ENCODE measurements at regions not wholly inside any gene's neighbourhood (a gene's known extent, or its start where the extent isn't known, plus 50 kb on each side); places are given as distances from the start of the nearest gene placed in this dataset.
"Not testable (repeated sequence)": the region's sequence is repeated elsewhere in the genome, so short reads cannot be mapped to it uniquely, and the experiment has no call there.

DNA sequence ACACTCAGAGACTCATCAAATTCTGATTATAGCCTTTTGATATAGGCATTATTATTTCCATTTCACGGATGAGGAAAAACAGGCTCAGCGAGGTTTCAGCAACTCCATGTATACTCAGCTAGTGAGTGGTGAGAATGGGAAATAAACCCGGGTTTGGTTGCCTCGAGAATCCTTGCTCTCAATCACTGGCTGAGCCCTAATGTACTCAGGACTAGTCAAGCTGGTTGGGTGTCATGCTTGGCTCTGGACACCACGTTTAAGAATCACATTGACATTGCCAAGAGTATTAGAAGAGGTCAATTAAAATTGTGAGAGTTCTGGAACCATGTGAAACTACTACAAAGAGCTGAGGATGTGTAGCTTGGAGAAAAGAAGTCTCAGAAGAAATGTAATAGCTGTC is 444.5 kb downstream of the MFSD1 start:
- H3K4me3 ChIP-seq (ENCODE audit: low read length), result no peak overlapping the region
- no peaks in the 10 kb centered on the region for H3K27me3 ChIP-seq (ENCODE audit: insufficient read depth, low read length)
- H2AFZ ChIP-seq (ENCODE audit: low read depth, low read length), result no peak overlapping the region
- no peaks in the 10 kb centered on the region for H3K9me3 ChIP-seq (ENCODE audit: low read length)
- H3K4me1 ChIP-seq (ENCODE audit: insufficient read depth, low read length), result no peaks in the 10 kb centered on the region
- no peaks in the 10 kb centered on the region for H3K36me3 ChIP-seq (ENCODE audit: insufficient read depth, low read length)

GRCh38 chr3:159249472-159250174 is 447.8 kb downstream of the MFSD1 start:
- H3K27me3 ChIP-seq (ENCODE audit: insufficient read depth, low read length), result no peaks in the 10 kb centered on the region
- no peak overlapping the region for H3K4me3 ChIP-seq (ENCODE audit: low read length)
- no peaks in the 10 kb centered on the region for H3K36me3 ChIP-seq (ENCODE audit: insufficient read depth, low read length)
- H3K4me1 ChIP-seq (ENCODE audit: insufficient read depth, low read length), result no peaks in the 10 kb centered on the region
- H2AFZ ChIP-seq (ENCODE audit: low read depth, low read length), result no peak overlapping the region
- no peaks in the 10 kb centered on the region for H3K9me3 ChIP-seq (ENCODE audit: low read length)

GRCh38 chr3:159250961-159251360 is 449.1 kb downstream of the MFSD1 start:
- Histone ChIP-seq H2AFZ (ENCODE audit: low read depth, low read length) (no peak overlapping the region), H3K27me3 (ENCODE audit: insufficient read depth, low read length) (no peaks in the 10 kb centered on the region), H3K4me1 (ENCODE audit: insufficient read depth, low read length) (no peaks in the 10 kb centered on the region), H3K36me3 (ENCODE audit: insufficient read depth, low read length) (no peaks in the 10 kb centered on the region), H3K4me3 (ENCODE audit: low read length) (no peak overlapping the region), H3K9me3 (ENCODE audit: low read length) (no peaks in the 10 kb centered on the region)

- H3K27me3 ChIP-seq (ENCODE audit: insufficient read depth, low read length), result no peaks in the 10 kb centered on the region
- H3K9me3 ChIP-seq (ENCODE audit: low read length), result no peaks in the 10 kb centered on the region
- H3K4me1 ChIP-seq (ENCODE audit: insufficient read depth, low read length), result no peaks in the 10 kb centered on the region
- H3K36me3 ChIP-seq (ENCODE audit: insufficient read depth, low read length), result no peaks in the 10 kb centered on the region
- H3K4me3 ChIP-seq (ENCODE audit: low read length), result no peak overlapping the region
- H2AFZ ChIP-seq (ENCODE audit: low read depth, low read length), result no peak overlapping the region
These were observed 450.4 kb downstream of the MFSD1 start for GRCh38 chr3:159252274-159252673.

DNA sequence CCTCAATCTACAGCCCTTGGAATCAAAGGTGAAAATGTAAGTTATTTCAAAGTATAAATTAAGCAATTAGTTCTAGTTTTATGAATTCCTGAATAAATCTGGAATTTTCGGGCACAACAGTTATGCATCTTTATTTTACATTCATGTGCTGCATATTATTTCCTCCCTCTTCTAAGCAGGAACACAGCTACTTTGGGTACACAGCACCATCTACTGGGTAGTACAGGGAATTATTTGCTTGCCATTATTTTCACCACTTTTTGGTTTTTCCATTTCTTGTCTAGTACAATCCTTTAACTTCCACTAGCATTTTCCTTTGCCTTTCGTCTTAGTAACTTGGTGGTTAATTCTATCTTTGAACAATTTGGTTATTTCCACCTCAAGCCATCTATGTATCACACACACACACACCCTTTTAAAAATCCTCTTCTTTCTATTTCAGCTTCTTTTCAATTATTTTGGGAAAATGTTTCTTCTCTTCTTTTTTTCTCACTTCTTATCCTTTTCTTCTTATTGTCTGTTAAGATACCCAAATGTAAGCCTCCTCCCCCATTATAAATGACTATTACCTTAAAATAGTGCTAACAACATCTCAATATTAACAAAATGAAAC is 451.0 kb downstream of the MFSD1 start:
- no peak overlapping the region for H2AFZ ChIP-seq (ENCODE audit: low read depth, low read length)
- H3K9me3 ChIP-seq (ENCODE audit: low read length), result no peaks in the 10 kb centered on the region

GRCh38 chr3:159253860-159254259 is 452.0 kb downstream of the MFSD1 start:
- Histone ChIP-seq H3K4me3 (ENCODE audit: low read length) (no peak overlapping the region), H3K27me3 (ENCODE audit: insufficient read depth, low read length) (no peaks in the 10 kb centered on the region), H3K4me1 (ENCODE audit: insufficient read depth, low read length) (no peaks in the 10 kb centered on the region)

More for the DNA sequence above, 451.0 kb downstream of the MFSD1 start:
- Histone ChIP-seq H3K4me3 (ENCODE audit: low read length) (no peak overlapping the region), H3K36me3 (ENCODE audit: insufficient read depth, low read length) (no peaks in the 10 kb centered on the region), H3K4me1 (ENCODE audit: insufficient read depth, low read length) (no peaks in the 10 kb centered on the region), H3K27me3 (ENCODE audit: insufficient read depth, low read length) (no peaks in the 10 kb centered on the region)

DNA sequence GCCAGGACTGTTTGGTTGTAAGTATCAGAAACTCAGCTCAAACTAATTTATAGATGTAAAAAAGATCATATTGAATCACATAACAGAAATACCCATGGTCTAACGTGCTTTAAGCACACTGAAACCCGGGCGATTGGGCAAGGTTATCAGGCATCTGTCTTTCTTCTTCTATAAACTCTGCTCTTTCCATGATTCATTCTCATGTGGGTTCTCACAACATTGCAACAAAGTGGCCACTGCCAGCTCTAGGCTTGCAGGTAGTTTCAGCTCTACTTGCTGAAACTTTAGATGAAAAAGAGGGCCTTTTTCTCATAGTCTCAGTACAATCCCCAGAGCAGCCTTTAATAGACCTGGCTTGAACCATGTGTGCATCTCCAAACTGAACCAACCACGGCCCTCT is 456.1 kb downstream of the MFSD1 start:
- Histone ChIP-seq H2AFZ (ENCODE audit: low read depth, low read length) (no peak overlapping the region), H3K9me3 (ENCODE audit: low read length) (no peaks in the 10 kb centered on the region), H3K4me1 (ENCODE audit: insufficient read depth, low read length) (no peaks in the 10 kb centered on the region), H3K36me3 (ENCODE audit: insufficient read depth, low read length) (no peaks in the 10 kb centered on the region), H3K27me3 (ENCODE audit: insufficient read depth, low read length) (no peaks in the 10 kb centered on the region), H3K4me3 (ENCODE audit: low read length) (no peak overlapping the region)

More at GRCh38 chr3:159253860-159254259, 452.0 kb downstream of the MFSD1 start:
- Histone ChIP-seq H3K36me3 (ENCODE audit: insufficient read depth, low read length) (no peaks in the 10 kb centered on the region), H2AFZ (ENCODE audit: low read depth, low read length) (no peak overlapping the region), H3K9me3 (ENCODE audit: low read length) (no peaks in the 10 kb centered on the region)

GRCh38 chr3:159258934-159259333 is 457.1 kb downstream of the MFSD1 start:
- no peak overlapping the region for H2AFZ ChIP-seq (ENCODE audit: low read depth, low read length)
- H3K9me3 ChIP-seq (ENCODE audit: low read length), result no peaks in the 10 kb centered on the region
- no peak overlapping the region for H3K4me3 ChIP-seq (ENCODE audit: low read length)
- no peaks in the 10 kb centered on the region for H3K36me3 ChIP-seq (ENCODE audit: insufficient read depth, low read length)
- H3K27me3 ChIP-seq (ENCODE audit: insufficient read depth, low read length), result no peaks in the 10 kb centered on the region
- no peaks in the 10 kb centered on the region for H3K4me1 ChIP-seq (ENCODE audit: insufficient read depth, low read length)

DNA sequence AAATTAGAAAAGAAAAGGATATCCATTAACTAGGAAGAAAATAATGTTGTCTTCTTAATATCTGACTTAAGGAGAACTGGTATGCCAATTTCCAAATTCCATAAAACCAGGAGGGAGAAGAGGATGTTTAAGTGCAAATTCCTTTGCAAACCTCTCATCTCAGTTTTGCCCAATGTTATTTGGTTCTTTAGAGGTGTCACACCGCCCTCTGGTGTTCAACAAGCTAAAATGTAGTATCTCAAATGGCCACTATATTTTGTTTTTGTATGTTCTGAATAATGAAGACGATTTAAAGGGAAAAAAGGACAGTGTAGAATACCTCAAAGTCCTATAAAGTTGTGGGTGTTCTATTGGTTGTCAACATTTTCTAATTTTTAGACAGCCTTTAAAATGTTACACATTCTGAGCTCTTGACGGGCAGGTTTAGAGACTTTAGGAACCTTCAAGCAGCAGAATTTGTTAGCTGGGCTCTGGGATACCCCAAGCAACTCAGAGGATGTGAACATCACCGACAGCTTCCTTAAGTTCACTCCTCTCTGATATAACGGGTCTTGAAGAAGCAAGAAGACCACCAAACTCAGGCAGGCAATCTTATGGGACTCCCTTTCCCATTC is 458.3 kb downstream of the MFSD1 start:
- Histone ChIP-seq H3K36me3 (ENCODE audit: insufficient read depth, low read length) (no peaks in the 10 kb centered on the region), H3K9me3 (ENCODE audit: low read length) (no peaks in the 10 kb centered on the region), H3K4me3 (ENCODE audit: low read length) (no peak overlapping the region), H3K27me3 (ENCODE audit: insufficient read depth, low read length) (no peaks in the 10 kb centered on the region), H3K4me1 (ENCODE audit: insufficient read depth, low read length) (no peaks in the 10 kb centered on the region), H2AFZ (ENCODE audit: low read depth, low read length) (no peak overlapping the region)

DNA sequence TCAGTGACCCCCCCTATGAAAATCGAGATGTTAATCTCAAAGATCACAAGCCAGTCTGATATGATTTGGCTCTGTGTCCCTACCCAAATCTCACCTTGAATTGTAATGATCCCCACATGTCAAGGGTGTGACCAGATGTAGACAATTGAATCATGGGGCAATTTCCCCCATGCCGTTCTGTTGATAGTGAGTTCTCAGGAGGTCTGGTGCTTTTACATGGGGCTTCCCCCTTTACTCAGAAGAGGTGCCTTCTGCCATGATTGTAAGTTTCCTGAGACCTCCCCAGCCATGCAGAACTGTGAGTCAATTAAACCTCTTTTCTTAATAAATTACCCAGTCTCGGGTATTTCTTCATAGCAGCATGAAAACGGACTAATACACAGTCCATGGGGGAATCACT is 459.5 kb downstream of the MFSD1 start:
- not testable (repeated sequence) for H3K36me3 ChIP-seq (ENCODE audit: insufficient read depth, low read length); H3K4me3 ChIP-seq (ENCODE audit: low read length); H2AFZ ChIP-seq (ENCODE audit: low read depth, low read length); H3K9me3 ChIP-seq (ENCODE audit: low read length); H3K27me3 ChIP-seq (ENCODE audit: insufficient read depth, low read length); H3K4me1 ChIP-seq (ENCODE audit: insufficient read depth, low read length)

DNA sequence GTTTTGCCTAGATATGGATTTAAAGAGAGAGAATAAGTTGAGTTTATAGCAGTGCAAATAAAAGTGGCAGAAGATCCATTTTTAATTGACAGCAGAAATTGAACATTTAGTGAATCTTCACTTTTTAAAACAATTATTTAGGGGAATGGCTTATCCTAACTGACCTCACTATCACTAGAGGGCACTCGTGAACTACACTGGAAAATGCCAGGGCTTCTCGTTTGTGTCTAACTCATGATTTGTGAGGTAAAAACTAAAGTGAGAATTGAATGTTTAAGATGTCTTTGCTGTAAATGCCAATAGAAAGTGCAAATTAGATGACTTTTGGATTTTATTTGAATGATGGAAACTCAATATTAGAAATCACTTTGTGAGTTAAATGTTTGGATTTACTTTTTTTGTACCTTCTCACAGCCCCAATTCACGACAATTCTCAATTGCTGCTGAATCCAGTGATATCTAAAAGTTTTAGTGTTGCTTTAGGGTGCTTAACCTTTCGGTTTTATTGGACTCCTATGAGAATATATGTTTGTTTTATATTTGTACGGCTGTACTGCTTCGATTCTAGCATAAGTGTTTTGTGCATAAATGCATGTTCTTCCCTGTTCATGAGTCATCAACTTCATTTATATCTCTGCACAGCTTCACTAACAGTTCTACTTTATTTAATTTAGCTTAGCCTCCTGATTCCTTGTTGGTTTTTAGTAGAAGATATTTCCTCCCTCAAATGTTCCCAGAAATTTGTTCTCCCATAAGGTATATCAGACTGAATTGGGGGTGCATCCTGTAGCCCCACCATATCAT is 462.1 kb downstream of the MFSD1 start:
- no peaks in the 10 kb centered on the region for H3K4me1 ChIP-seq (ENCODE audit: insufficient read depth, low read length)
- no peak overlapping the region for H2AFZ ChIP-seq (ENCODE audit: low read depth, low read length)
- H3K27me3 ChIP-seq (ENCODE audit: insufficient read depth, low read length), result no peaks in the 10 kb centered on the region
- no peak overlapping the region for H3K4me3 ChIP-seq (ENCODE audit: low read length)
- H3K9me3 ChIP-seq (ENCODE audit: low read length), result no peaks in the 10 kb centered on the region
- no peaks in the 10 kb centered on the region for H3K36me3 ChIP-seq (ENCODE audit: insufficient read depth, low read length)

GRCh38 chr3:159265705-159266104 is 463.9 kb downstream of the MFSD1 start:
- Histone ChIP-seq H3K4me3 (ENCODE audit: low read length) (no peak overlapping the region), H3K27me3 (ENCODE audit: insufficient read depth, low read length) (no peaks in the 10 kb centered on the region), H2AFZ (ENCODE audit: low read depth, low read length) (no peak overlapping the region), H3K4me1 (ENCODE audit: insufficient read depth, low read length) (no peaks in the 10 kb centered on the region), H3K36me3 (ENCODE audit: insufficient read depth, low read length) (no peaks in the 10 kb centered on the region), H3K9me3 (ENCODE audit: low read length) (no peaks in the 10 kb centered on the region)

DNA sequence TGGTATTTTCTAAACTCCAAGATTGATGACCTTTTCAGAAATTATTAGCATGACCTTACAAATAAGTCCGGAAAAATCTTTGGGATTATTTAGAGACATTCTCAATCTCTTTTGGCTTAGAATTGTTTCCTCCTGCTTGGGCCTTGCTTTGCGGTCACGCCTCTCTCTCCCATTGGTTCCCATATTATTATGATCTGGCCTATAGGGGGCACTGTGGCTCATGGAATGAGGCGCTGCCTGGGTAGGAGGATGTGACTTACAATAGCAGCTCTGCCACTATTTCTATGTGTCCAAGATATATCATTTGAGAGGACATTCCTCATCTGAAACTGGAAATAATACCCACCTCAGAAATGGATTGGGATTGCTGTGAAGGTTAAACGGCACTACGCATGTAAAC is 464.9 kb downstream of the MFSD1 start:
- no peaks in the 10 kb centered on the region for H3K36me3 ChIP-seq (ENCODE audit: insufficient read depth, low read length)
- H3K9me3 ChIP-seq (ENCODE audit: low read length), result no peaks in the 10 kb centered on the region
- H3K27me3 ChIP-seq (ENCODE audit: insufficient read depth, low read length), result no peaks in the 10 kb centered on the region
- H3K4me1 ChIP-seq (ENCODE audit: insufficient read depth, low read length), result no peaks in the 10 kb centered on the region
- no peak overlapping the region for H3K4me3 ChIP-seq (ENCODE audit: low read length)
- H2AFZ ChIP-seq (ENCODE audit: low read depth, low read length), result no peak overlapping the region

All from neuron (in vitro differentiated cells).